H9 (cell line): ENCODE measurements at regions not wholly inside any gene's neighbourhood (a gene's known extent, or its start where the extent isn't known, plus 50 kb on each side); places are given as distances from the start of the nearest gene placed in this dataset.

ENCODE experiments used
- DNase-seq: peaks from one replicate; pipeline ENCODE4 v3.0.0-alpha.2; 2017
- H2AFZ ChIP-seq: one replicate; pipeline ENCODE4 v1.6.1; 2013; ENCODE audit warnings: mild to moderate bottlenecking, low read length, control low read depth, moderate library complexity
- H2AK5ac ChIP-seq: 2 replicates; pipeline ENCODE4 v1.6.1; 2013; ENCODE audit warnings: low read length, control low read depth, mixed read lengths; ENCODE audit not compliant: insufficient read length
- H2BK120ac ChIP-seq: one replicate; pipeline ENCODE4 v1.6.1; 2013; ENCODE audit warnings: low read depth, mild to moderate bottlenecking, low read length, control low read depth, inconsistent platforms; ENCODE audit not compliant: poor library complexity, severe bottlenecking
- H2BK12ac ChIP-seq: 2 replicates; pipeline ENCODE4 v1.6.1; 2013; ENCODE audit warnings: low read length, control low read depth, mixed read lengths, low read depth; ENCODE audit not compliant: insufficient read length
- H2BK15ac ChIP-seq: 2 replicates; pipeline ENCODE4 v1.6.1; 2013; ENCODE audit warnings: low read depth, low read length, control low read depth
- H2BK20ac ChIP-seq: one replicate; pipeline ENCODE4 v1.6.1; 2013; ENCODE audit warnings: low read depth, mild to moderate bottlenecking, low read length, control low read depth, inconsistent platforms; ENCODE audit not compliant: poor library complexity, severe bottlenecking
- H2BK5ac ChIP-seq: 2 replicates; pipeline ENCODE4 v1.6.1; 2013; ENCODE audit warnings: low read length, control low read depth, mixed read lengths; ENCODE audit not compliant: insufficient read length
- H3K14ac ChIP-seq: 2 replicates; pipeline ENCODE4 v1.6.1; 2013; ENCODE audit warnings: low read length, control low read depth; ENCODE audit not compliant: insufficient read depth
- H3K18ac ChIP-seq: 2 replicates; pipeline ENCODE4 v1.6.1; 2013; ENCODE audit warnings: low read depth, mild to moderate bottlenecking, mixed read lengths, low read length, control low read depth; ENCODE audit not compliant: insufficient read length
- H3K23ac ChIP-seq: 2 replicates; pipeline ENCODE4 v1.6.1; 2013; ENCODE audit warnings: low read length, control low read depth, mixed read lengths, low read depth; ENCODE audit not compliant: insufficient read length
- H3K23me2 ChIP-seq: 2 replicates; pipeline ENCODE4 v1.6.1; 2013; ENCODE audit warnings: low read depth, mild to moderate bottlenecking, mixed read lengths, low read length, control low read depth; ENCODE audit not compliant: insufficient read length, poor library complexity, severe bottlenecking
- H3K27ac ChIP-seq: 2 replicates; pipeline ENCODE4 v1.5.1; 2013; ENCODE audit warnings: low read length, control low read depth, mixed read lengths, low read depth; ENCODE audit not compliant: insufficient read length
- H3K27me3 ChIP-seq: 2 replicates; pipeline ENCODE4 v1.6.1; 2013; ENCODE audit warnings: low read length, control low read depth, inconsistent platforms; ENCODE audit not compliant: insufficient read depth
- H3K4ac ChIP-seq: 2 replicates; pipeline ENCODE4 v1.6.1; 2013; ENCODE audit warnings: low read depth, mild to moderate bottlenecking, control low read depth, inconsistent platforms, low read length, moderate library complexity
- H3K4me1 ChIP-seq: 2 replicates; pipeline ENCODE4 v1.6.1; 2013; ENCODE audit warnings: low read length, control low read depth, inconsistent platforms; ENCODE audit not compliant: insufficient read depth
- H3K4me2 ChIP-seq: 2 replicates; pipeline ENCODE4 v1.6.1; 2013; ENCODE audit warnings: low read length, control low read depth, mixed read lengths; ENCODE audit not compliant: insufficient read length, insufficient read depth
- H3K56ac ChIP-seq: 2 replicates; pipeline ENCODE4 v1.6.1; 2013; ENCODE audit warnings: low read depth, mild to moderate bottlenecking, mixed read lengths, low read length, control low read depth; ENCODE audit not compliant: insufficient read length
- H3K79me1 ChIP-seq: 2 replicates; pipeline ENCODE4 v1.6.1; 2013; ENCODE audit warnings: low read depth, mild to moderate bottlenecking, moderate library complexity, low read length, control low read depth, inconsistent platforms; ENCODE audit not compliant: insufficient read depth, poor library complexity, severe bottlenecking
- H3K79me2 ChIP-seq: 2 replicates; pipeline ENCODE4 v1.6.1; 2013; ENCODE audit warnings: low read length, control low read depth, inconsistent platforms; ENCODE audit not compliant: insufficient read depth
- H3K9ac ChIP-seq: 2 replicates; pipeline ENCODE4 v1.6.1; 2013; ENCODE audit warnings: low read length, control low read depth, mixed read lengths; ENCODE audit not compliant: insufficient read length; ENCODE audit errors: extremely low read depth
- H3K9me3 ChIP-seq: one replicate; pipeline ENCODE4 v1.6.1; 2013; ENCODE audit warnings: low read depth, low read length, inconsistent platforms; ENCODE audit not compliant: control insufficient read depth
- H3T11ph ChIP-seq: one replicate; pipeline ENCODE4 v1.6.1; 2013; ENCODE audit warnings: mild to moderate bottlenecking, low read length, control low read depth, inconsistent platforms
- H4K20me1 ChIP-seq: one replicate; pipeline ENCODE4 v1.6.1; 2013; ENCODE audit not compliant: control insufficient read depth, insufficient read length, insufficient read depth
- H4K5ac ChIP-seq: 2 replicates; pipeline ENCODE4 v1.6.1; 2013; ENCODE audit warnings: low read depth, mild to moderate bottlenecking, mixed read lengths, low read length, control low read depth; ENCODE audit not compliant: insufficient read length
- H4K8ac ChIP-seq: replicated peaks from 2 replicates; pipeline ENCODE4 v1.6.1; 2013; ENCODE audit warnings: low read length, control low read depth, mixed read lengths, low read depth; ENCODE audit not compliant: insufficient read length
- H4K91ac ChIP-seq: 2 replicates; pipeline ENCODE4 v1.6.1; 2013; ENCODE audit warnings: low read depth, mild to moderate bottlenecking, moderate library complexity, mixed read lengths, low read length, control low read depth; ENCODE audit not compliant: insufficient read length
- H3K27ac Mint-ChIP-seq, 3 experiments: 2 replicates in 2 of 3; 3 replicates in 1 of 3; pipeline ENCODE4 v1.8.0; 2020 to 2021; ENCODE audit warnings: mixed read lengths in 3 of 3, mild to moderate bottlenecking in 1 of 3, moderate library complexity in 1 of 3
- H3K27me3 Mint-ChIP-seq: 2 replicates; pipeline ENCODE4 v1.8.0; 2021; ENCODE audit warnings: low read depth, mild to moderate bottlenecking, moderate library complexity, mixed read lengths
- H3K36me3 Mint-ChIP-seq, 3 experiments: 2 replicates in 2 of 3; 3 replicates in 1 of 3; pipeline ENCODE4 v1.8.0; 2020 to 2021; ENCODE audit warnings: low read depth in 3 of 3, mixed read lengths in 3 of 3; ENCODE audit not compliant: insufficient read depth in 1 of 3
- H3K4me1 Mint-ChIP-seq, 2 experiments: 2 replicates each; pipeline ENCODE4 v1.8.0; 2020; ENCODE audit warnings: mixed read lengths in 2 of 2
- H3K4me3 Mint-ChIP-seq, 2 experiments: 2 replicates in 1 of 2; 3 replicates in 1 of 2; pipeline ENCODE4 v1.8.0; 2020 to 2021; ENCODE audit warnings: mild to moderate bottlenecking in 2 of 2, mixed read lengths in 2 of 2, moderate library complexity in 1 of 2
- H3K9me3 Mint-ChIP-seq, 2 experiments: 2 replicates in 1 of 2; 3 replicates in 1 of 2; pipeline ENCODE4 v1.8.0; 2020; ENCODE audit warnings: mild to moderate bottlenecking in 2 of 2, mixed read lengths in 2 of 2, moderate library complexity in 1 of 2
- CTCF ChIP-seq: fragments of 200-600 bp; sonication (generic); conservative IDR thresholded peaks from 3 replicates; pipeline ENCODE4 v1.8.0; 2021; ENCODE audit warnings: antibody characterized with exemption, mild to moderate bottlenecking
- WGBS: extraction: QIAGEN DNeasy Blood & Tissue Kit; methylation state at CpG from one replicate; pipeline ENCODE4 v1.1.7; 2013; ENCODE audit warnings: missing lambda C conversion rate, low lambda C conversion rate, mixed read lengths; ENCODE audit not compliant: insufficient read length; ENCODE audit errors: extremely low coverage; 5-methylcytosine and 5-hydroxymethylcytosine counted together

GRCh38 chr6:149259753-149260152, 57.8 kb upstream of the TAB2 start:
- no peaks in the 10 kb centered on the region for H3K79me2 ChIP-seq
- Mint-ChIP-seq H3K27me3 (no peaks in the 10 kb centered on the region), H3K9me3 (no peaks in the 10 kb centered on the region)

More at GRCh38 chr6:149259753-149260152, 57.8 kb upstream of the TAB2 start:
- H3K56ac ChIP-seq: no peak overlapping the region
- no peak overlapping the region for H2AK5ac ChIP-seq
- H3K4me1 ChIP-seq: no peaks in the 10 kb centered on the region
- H2BK15ac ChIP-seq: no peak overlapping the region
- H3K79me1 ChIP-seq: no peaks in the 10 kb centered on the region
- peaks cover 0 to 4% of the 10 kb centered on the region in 2 experiments; a peak in 2 of 4 replicates for H3K4me1 Mint-ChIP-seq
- no peak overlapping the region for H4K5ac ChIP-seq
- no peak overlapping the region for H3K27ac ChIP-seq
- no peaks in the 10 kb centered on the region for H4K20me1 ChIP-seq
- no peak for TF ChIP-seq CTCF
- H3K23me2 ChIP-seq: no peaks in the 10 kb centered on the region
- no peak overlapping the region for H3K4me3 Mint-ChIP-seq
- no peak overlapping the region for H3K9ac ChIP-seq
- no peak overlapping the region for H3K4ac ChIP-seq
- H3K23ac ChIP-seq: no peak overlapping the region
- H2BK12ac ChIP-seq: no peak overlapping the region
- H4K91ac ChIP-seq: no peak overlapping the region
- no peak overlapping the region for H3T11ph ChIP-seq
- no peak overlapping the region for H2AFZ ChIP-seq
- no peak overlapping the region for H3K27ac Mint-ChIP-seq
- no peaks in the 10 kb centered on the region for H3K27me3 ChIP-seq
- no peaks in the 10 kb centered on the region for H3K9me3 ChIP-seq
- no peak overlapping the region for H3K14ac ChIP-seq
- no peak overlapping the region for H2BK20ac ChIP-seq
- no peak overlapping the region for H3K4me2 ChIP-seq
- no peak for DNase-seq
- no peak overlapping the region for H3K18ac ChIP-seq
- no peak overlapping the region for H2BK5ac ChIP-seq
- no peak overlapping the region for H4K8ac ChIP-seq
- no CpG with 5 or more reads among the region's 2 CpGs for WGBS
- no peak overlapping the region for H2BK120ac ChIP-seq
- no peaks in the 10 kb centered on the region for H3K36me3 Mint-ChIP-seq
